ENCODE measurements at regions not wholly inside any gene's neighbourhood (a gene's known extent, or its start where the extent isn't known, plus 50 kb on each side); places are given as distances from the start of the nearest gene placed in this dataset.

- DNase-seq (ENCODE audit: low read depth): no peak
- TF ChIP-seq CTCF (conservative IDR thresholded peaks at IDR 0.05; ENCODE audit: low read length): no peak
- H3K4me3 ChIP-seq (ENCODE audit: low read length): no peak overlapping the region
Observed at GRCh38 chr4:23674694-23675093, 215.2 kb downstream of the PPARGC1A start.

GRCh38 chr4:23667659-23668058, 222.2 kb downstream of the PPARGC1A start:
- no peak for DNase-seq (ENCODE audit: low read depth)
- no peak overlapping the region for H3K4me3 ChIP-seq (ENCODE audit: low read length)
- no peak for TF ChIP-seq CTCF (conservative IDR thresholded peaks at IDR 0.05; ENCODE audit: low read length)

- TF ChIP-seq CTCF (conservative IDR thresholded peaks at IDR 0.05; ENCODE audit: low read length): no peak
- DNase-seq (ENCODE audit: low read depth): no peak
- H3K4me3 ChIP-seq (ENCODE audit: low read length): no peak overlapping the region
Observed at GRCh38 chr4:23660865-23661264, 229.0 kb downstream of the PPARGC1A start.

GRCh38 chr4:23654791-23655190, 235.1 kb downstream of the PPARGC1A start:
- DNase-seq (ENCODE audit: low read depth): no peak
- TF ChIP-seq CTCF (conservative IDR thresholded peaks at IDR 0.05; ENCODE audit: low read length): no peak
- H3K4me3 ChIP-seq (ENCODE audit: low read length): no peak overlapping the region

- TF ChIP-seq CTCF (conservative IDR thresholded peaks at IDR 0.05; ENCODE audit: low read length): no peak
Observed at GRCh38 chr4:23648854-23649596, 240.8 kb downstream of the PPARGC1A start.

GRCh38 chr4:23635468-23635867, 254.4 kb downstream of the PPARGC1A start:
- no peak for TF ChIP-seq CTCF (conservative IDR thresholded peaks at IDR 0.05; ENCODE audit: low read length)
- DNase-seq (ENCODE audit: low read depth): no peak

More at GRCh38 chr4:23648854-23649596, 240.8 kb downstream of the PPARGC1A start:
- no peak for DNase-seq (ENCODE audit: low read depth)
- H3K4me3 ChIP-seq (ENCODE audit: low read length): no peak overlapping the region

GRCh38 chr4:23631255-23631950, 258.4 kb downstream of the PPARGC1A start:
- DNase-seq (ENCODE audit: low read depth): no peak
- no peak for TF ChIP-seq CTCF (conservative IDR thresholded peaks at IDR 0.05; ENCODE audit: low read length)
- H3K4me3 ChIP-seq (ENCODE audit: low read length): no peak overlapping the region

More at GRCh38 chr4:23635468-23635867, 254.4 kb downstream of the PPARGC1A start:
- H3K4me3 ChIP-seq (ENCODE audit: low read length): no peak overlapping the region
